ENCODE measurements at regions not wholly inside any gene's neighbourhood (a gene's known extent, or its start where the extent isn't known, plus 50 kb on each side); places are given as distances from the start of the nearest gene placed in this dataset.

GRCh38 chr1:95832370-95832769 is 598.4 kb downstream of the RWDD3 start:
- FAIRE-seq (no peak), DNase-seq (ENCODE audit: low read depth in 1 of 2, low spot score in 2 of 2) (no peak)
- no peak overlapping the region for H2AK5ac ChIP-seq (ENCODE audit: low read depth, low read length)
- no peak overlapping the region for H2BK5ac ChIP-seq (ENCODE audit: low read depth, low read length)
- H2AFZ ChIP-seq (ENCODE audit: low read length): no peak overlapping the region
- H3K23ac ChIP-seq (ENCODE audit: insufficient read length): no peak overlapping the region
- H3K79me1 ChIP-seq (ENCODE audit: low read depth, low read length): no peaks in the 10 kb centered on the region
- no peaks in the 10 kb centered on the region for H3K36me3 ChIP-seq (ENCODE audit: control insufficient read depth in 2 of 4, insufficient read depth in 4 of 4, low read length in 3 of 4)
- H2BK120ac ChIP-seq (replicated peaks; ENCODE audit: low read depth, low read length): no peak overlapping the region
- H3K56ac ChIP-seq (replicated peaks; ENCODE audit: insufficient read length, low read depth, low read length): no peak overlapping the region
- no peak overlapping the region for H3K14ac ChIP-seq (ENCODE audit: insufficient read length)
- H4K5ac ChIP-seq (ENCODE audit: insufficient read length, low read depth, low read length): no peak overlapping the region
- no peaks in the 10 kb centered on the region for H3K27me3 ChIP-seq (replicated peaks in 1 of 4; ENCODE audit: control insufficient read depth in 3 of 4, extremely low read depth in 1 of 4, insufficient read depth in 3 of 4, low read length in 3 of 4)
- H3K4me3 ChIP-seq (ENCODE audit: extremely low read depth in 1 of 4, insufficient read depth in 2 of 4, low read depth in 3 of 4, low read length in 4 of 4): no peak overlapping the region
- H4K91ac ChIP-seq (replicated peaks; ENCODE audit: insufficient read length, low read length): no peak overlapping the region
- no peak overlapping the region for H3K18ac ChIP-seq (ENCODE audit: extremely low read depth, low read length)
- H3K4me2 ChIP-seq (ENCODE audit: insufficient read depth in 1 of 2, low read depth in 2 of 2, low read length in 2 of 2): no peak overlapping the region
- H2BK12ac ChIP-seq (ENCODE audit: low read depth, low read length): no peak overlapping the region
- POLR2A ChIA-PET (ENCODE audit: partially characterized antibody): no interaction called here
- 79% methylated on average over 2 of the region's 2 CpGs; no CpG with 5 or more reads in 1 of the 2 experiments for WGBS, 2 experiments (ENCODE audit: extremely low coverage in 1 of 2, insufficient coverage in 1 of 2, insufficient read length in 1 of 2, insufficient replicate concordance in 2 of 2, low coverage in 1 of 2, low lambda C conversion rate in 2 of 2, missing lambda C conversion rate in 1 of 2)
- no peak overlapping the region; the same call in 1 of the 2 replicates for H4K8ac ChIP-seq (ENCODE audit: extremely low read depth, insufficient read depth, low read length)
- CTCF ChIA-PET (ENCODE audit: partially characterized antibody): no interaction called here
- no peak overlapping the region for H3K27ac ChIP-seq (ENCODE audit: low read depth, low read length)
- no peak overlapping the region for H2BK15ac ChIP-seq (ENCODE audit: low read length)
- H4K20me1 ChIP-seq (replicated peaks in 1 of 2; ENCODE audit: control insufficient read depth in 1 of 2, insufficient read depth in 2 of 2, low read length in 2 of 2): no peaks in the 10 kb centered on the region
- no peak overlapping the region for H2BK20ac ChIP-seq (ENCODE audit: low read length)
- H3K79me2 ChIP-seq (ENCODE audit: control insufficient read depth in 1 of 2, insufficient read depth in 2 of 2, low read length in 2 of 2): no peaks in the 10 kb centered on the region
- peaks cover 0 to 4% (median 0%) of the 10 kb centered on the region in 4 experiments; a peak in 1 of 7 replicates for H3K4me1 ChIP-seq (replicated peaks in 1 of 4; ENCODE audit: control insufficient read depth in 3 of 4, insufficient read depth in 4 of 4, low read length in 3 of 4)
- TF ChIP-seq BRCA1 (IDR thresholded peaks at IDR 0.05; ENCODE audit: low read depth, low read length) (no peak), ZNF274 (IDR thresholded peaks at IDR 0.05; ENCODE audit: borderline replicate concordance, extremely low read depth, low read length) (no peak), POLR2A (IDR thresholded peaks at IDR 0.05; ENCODE audit: control extremely low read depth in 1 of 2, low read depth in 2 of 2, low read length in 2 of 2) (no peak), GABPA (IDR thresholded peaks at IDR 0.05; ENCODE audit: borderline replicate concordance, insufficient read depth, low read length) (no peak), MAFK (IDR thresholded peaks at IDR 0.05; ENCODE audit: low read depth, low read length) (no peak), ASH2L (IDR thresholded peaks at IDR 0.05; ENCODE audit: low read length) (no peak)
- TF ChIP-seq, protein P1, sequence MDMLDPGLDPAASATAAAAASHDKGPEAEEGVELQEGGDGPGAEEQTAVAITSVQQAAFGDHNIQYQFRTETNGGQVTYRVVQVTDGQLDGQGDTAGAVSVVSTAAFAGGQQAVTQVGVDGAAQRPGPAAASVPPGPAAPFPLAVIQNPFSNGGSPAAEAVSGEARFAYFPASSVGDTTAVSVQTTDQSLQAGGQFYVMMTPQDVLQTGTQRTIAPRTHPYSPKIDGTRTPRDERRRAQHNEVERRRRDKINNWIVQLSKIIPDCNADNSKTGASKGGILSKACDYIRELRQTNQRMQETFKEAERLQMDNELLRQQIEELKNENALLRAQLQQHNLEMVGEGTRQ (IDR thresholded peaks at IDR 0.05; ENCODE audit: low read length): no peak
- H3K4ac ChIP-seq (replicated peaks; ENCODE audit: insufficient read length, low read depth, low read length): no peak overlapping the region
- no peaks in the 10 kb centered on the region for H3K9me3 ChIP-seq (ENCODE audit: insufficient read depth in 2 of 2, low read depth in 1 of 2, low read length in 1 of 2)
- H3K23me2 ChIP-seq (ENCODE audit: low read depth, low read length): no peaks in the 10 kb centered on the region
- no peak overlapping the region for H3K9ac ChIP-seq (replicated peaks in 1 of 4; ENCODE audit: extremely low read depth in 1 of 4, low read depth in 3 of 4, low read length in 3 of 4)

Data from H1 (cell line).